Sigmoid colon (tissue), 6 donors: ENCODE measurements at regions not wholly inside any gene's neighbourhood (a gene's known extent, or its start where the extent isn't known, plus 50 kb on each side); places are given as distances from the start of the nearest gene placed in this dataset.

ENCODE experiments used
- DNase-seq: peaks from one replicate; pipeline ENCODE4 v3.0.0-alpha.2; 2019
- H3K27ac ChIP-seq, 4 donors: fragments of 200-600 bp; sonication (generic); one replicate each; pipeline ENCODE4 v1.5.1; 2016 to 2019; ENCODE audit warnings: mild to moderate bottlenecking in 1 of 4
- H3K27me3 ChIP-seq, 3 donors: fragments of 200-600 bp; sonication (generic); one replicate each; pipeline ENCODE4 v1.5.1; 2019; ENCODE audit warnings: mild to moderate bottlenecking in 1 of 3
- H3K36me3 ChIP-seq, 4 donors: fragments of 200-600 bp; sonication (generic); one replicate each; pipeline ENCODE4 v1.5.1; 2016 to 2019
- H3K4me1 ChIP-seq, 4 donors: fragments of 200-600 bp; sonication (generic); one replicate each; pipeline ENCODE4 v1.5.1; 2017 to 2019
- H3K4me3 ChIP-seq, 4 donors: fragments of 200-600 bp; sonication (generic); one replicate each; pipeline ENCODE4 v1.5.1; 2017 to 2019; ENCODE audit warnings: mild to moderate bottlenecking in 2 of 4, moderate library complexity in 1 of 4
- H3K9me3 ChIP-seq, 4 donors: fragments of 200-600 bp in 3 of 4; sonication (generic) in 3 of 4; one replicate each; pipeline versions ENCODE4 v1.5.1 to v1.6.1; 2013 to 2019
- CTCF ChIP-seq, 4 experiments: fragments of 450-650 bp in 3 of 4; fragments of 200-600 bp in 1 of 4; IDR thresholded peaks; one replicate each; pipeline ENCODE4 v1.5.1; 2016 to 2019; ENCODE audit warnings: antibody characterized with exemption in 4 of 4, mild to moderate bottlenecking in 3 of 4, moderate library complexity in 2 of 4
- EP300 ChIP-seq, 4 donors: sonication (generic); formaldehyde crosslinking; IDR thresholded peaks; one replicate each; pipeline ENCODE4 v1.6.1; 2017; ENCODE audit warnings: antibody characterized with exemption in 4 of 4
- POLR2A ChIP-seq, 2 donors: fragments of 450-650 bp; IDR thresholded peaks; one replicate each; pipeline ENCODE4 v1.6.1; 2016; ENCODE audit warnings: antibody characterized with exemption in 2 of 2, mild to moderate bottlenecking in 2 of 2, moderate library complexity in 2 of 2
- POLR2AphosphoS5 ChIP-seq, 4 donors: sonication (generic); formaldehyde crosslinking; IDR thresholded peaks; one replicate each; pipeline ENCODE4 v1.6.1; 2017; ENCODE audit warnings: antibody characterized with exemption in 4 of 4
- WGBS, 2 donors: extraction: QIAGEN DNeasy Blood & Tissue Kit; methylation state at CpG; one replicate each; pipeline ENCODE4 v1.1.7; 2013; 5-methylcytosine and 5-hydroxymethylcytosine counted together
- intact Hi-C: fragments of 100-400 bp; cut with DNase I; formaldehyde crosslinking; loops from one replicate; pipeline ENCODE4 v1.15.1; 2023
- donor health status: healthy with polysubstance abuse.
- donor health status: healthy.

GRCh38 chr4:26044983-26045382 is 131.0 kb downstream of the SMIM20 start:
- DNase-seq: no peak
- no peak for TF ChIP-seq EP300 (IDR thresholded peaks at IDR 0.05)
- TF ChIP-seq POLR2A (IDR thresholded peaks at IDR 0.05): no peak
- TF ChIP-seq CTCF (IDR thresholded peaks at IDR 0.05): no peak
- TF ChIP-seq POLR2AphosphoS5 (IDR thresholded peaks at IDR 0.05): no peak
- 93 to 95% methylated on average over 4 of the region's 4 CpGs for WGBS, 2 donors

GRCh38 chr4:26047795-26048194 is 133.8 kb downstream of the SMIM20 start:
- no peaks in the 10 kb centered on the region for H3K27me3 ChIP-seq
- peaks cover 0 to 41% (median 39%) of the 10 kb centered on the region in 4 donors for H3K4me1 ChIP-seq
- no peaks in the 10 kb centered on the region for H3K9me3 ChIP-seq
- peak; percentile 45 for DNase-seq
- 90 to 91% methylated on average over 5 of the region's 5 CpGs for WGBS, 2 donors
- no peak for TF ChIP-seq POLR2A (IDR thresholded peaks at IDR 0.05)
- no peak for TF ChIP-seq EP300 (IDR thresholded peaks at IDR 0.05)
- no peak for TF ChIP-seq POLR2AphosphoS5 (IDR thresholded peaks at IDR 0.05)
- TF ChIP-seq CTCF (IDR thresholded peaks at IDR 0.05): no peak
- H3K27ac ChIP-seq: peak overlapping the region; percentile 80 to 86 (median 83)
- no peak overlapping the region for H3K4me3 ChIP-seq
- no peaks in the 10 kb centered on the region for H3K36me3 ChIP-seq
- intact Hi-C loops: no loop called here

More at GRCh38 chr4:26044983-26045382, 131.0 kb downstream of the SMIM20 start:
- no peaks in the 10 kb centered on the region for H3K27me3 ChIP-seq
- H3K27ac ChIP-seq: no peak overlapping the region
- no peaks in the 10 kb centered on the region for H3K36me3 ChIP-seq
- H3K9me3 ChIP-seq: no peaks in the 10 kb centered on the region
- intact Hi-C loops: no loop called here
- no peak overlapping the region for H3K4me3 ChIP-seq
- H3K4me1 ChIP-seq: peaks cover 0 to 23% (median 22%) of the 10 kb centered on the region in 4 donors

DNA sequence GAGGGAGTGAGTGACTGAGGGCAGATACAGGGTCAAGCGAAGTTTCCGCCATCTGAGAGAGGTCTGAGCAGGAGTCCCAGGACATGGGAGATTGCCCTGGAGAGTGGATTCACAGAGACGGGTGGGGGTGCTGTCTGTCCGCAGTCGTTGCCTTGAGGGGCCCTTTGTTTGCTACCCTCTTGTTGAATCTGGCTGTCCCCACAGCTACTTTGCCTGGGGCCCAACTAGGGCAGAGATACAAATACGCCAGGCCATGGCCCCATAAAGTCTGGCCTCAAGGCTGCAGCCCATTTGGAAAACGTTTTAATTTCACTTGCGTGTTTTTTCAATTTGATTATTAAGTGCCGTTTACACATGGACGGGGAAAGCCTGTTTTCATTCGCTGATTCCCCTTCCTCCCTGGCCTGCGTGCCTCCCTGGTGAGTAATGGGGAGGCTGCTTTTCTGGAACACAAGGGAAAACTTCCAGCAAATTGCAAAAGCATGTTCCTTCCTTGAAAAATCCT is 134.4 kb downstream of the SMIM20 start:
- Histone ChIP-seq H3K36me3 (no peaks in the 10 kb centered on the region), H3K27me3 (no peaks in the 10 kb centered on the region), H3K27ac (peak overlapping the region; percentile 80 to 86 (median 83)), H3K9me3 (no peaks in the 10 kb centered on the region), H3K4me3 (no peak overlapping the region), H3K4me1 (peaks cover 0 to 41% (median 39%) of the 10 kb centered on the region in 4 donors)
- intact Hi-C loops: no loop called here
- no peak for TF ChIP-seq CTCF (IDR thresholded peaks at IDR 0.05)
- TF ChIP-seq POLR2AphosphoS5 (IDR thresholded peaks at IDR 0.05): peak; percentile 29 to 76 (median 48)
- 73 to 78% methylated on average over 12 of the region's 12 CpGs for WGBS, 2 donors
- peak; percentile 90 for DNase-seq

- no peak for DNase-seq
- no peak overlapping the region for H3K4me3 ChIP-seq
These were observed 134.9 kb downstream of the SMIM20 start for GRCh38 chr4:26048950-26049349.

More at GRCh38 chr4:26048950-26049349, 134.9 kb downstream of the SMIM20 start:
- no peaks in the 10 kb centered on the region for H3K9me3 ChIP-seq
- peaks cover 0 to 41% (median 39%) of the 10 kb centered on the region in 4 donors for H3K4me1 ChIP-seq
- no peaks in the 10 kb centered on the region for H3K36me3 ChIP-seq
- WGBS, 2 donors: 77 to 80% methylated on average over 9 of the region's 9 CpGs
- intact Hi-C loops: no loop called here
- H3K27ac ChIP-seq: peak overlapping the region; percentile 80 to 86 (median 83)
- TF ChIP-seq POLR2AphosphoS5 (IDR thresholded peaks at IDR 0.05) (no peak), POLR2A (IDR thresholded peaks at IDR 0.05) (no peak), EP300 (IDR thresholded peaks at IDR 0.05) (no peak), CTCF (IDR thresholded peaks at IDR 0.05) (no peak)
- no peaks in the 10 kb centered on the region for H3K27me3 ChIP-seq
